ENCODE measurements at regions not wholly inside any gene's neighbourhood (a gene's known extent, or its start where the extent isn't known, plus 50 kb on each side); places are given as distances from the start of the nearest gene placed in this dataset.

- Histone ChIP-seq H3K9me2 (replicated peaks; ENCODE audit: insufficient read depth, low read length) (no peaks in the 10 kb centered on the region), H3K4me2 (ENCODE audit: low read depth, low read length) (no peak overlapping the region), H3K4me1 (ENCODE audit: low read length) (no peaks in the 10 kb centered on the region), H3K9me3 (replicated peaks; ENCODE audit: insufficient read depth, low read length) (no peaks in the 10 kb centered on the region), H3K79me2 (ENCODE audit: low read length) (no peaks in the 10 kb centered on the region), H4K20me1 (ENCODE audit: insufficient read depth, low read length) (no peaks in the 10 kb centered on the region), H3K27ac (ENCODE audit: low read length) (no peak overlapping the region), H3K9ac (ENCODE audit: low read length) (no peak overlapping the region), H3K4me3 (ENCODE audit: low read length) (no peak overlapping the region), H3F3A (ENCODE audit: insufficient read depth, low read length) (no peaks in the 10 kb centered on the region), H3K36me3 (replicated peaks; ENCODE audit: insufficient read depth, low read length) (no peaks in the 10 kb centered on the region), H2AFZ (ENCODE audit: low read length) (no peak overlapping the region), H3K27me3 (replicated peaks; ENCODE audit: insufficient read depth, low read length) (no peaks in the 10 kb centered on the region)
- DNase-seq = no peak
- TF ChIP-seq EZH2 (optimal IDR thresholded peaks at IDR 0.05; ENCODE audit: low read depth, low read length) = no peak
- TF ChIP-seq EZH2phosphoT487 (IDR thresholded peaks at IDR 0.05; ENCODE audit: low read length) = no peak
- TF ChIP-seq CTCF (IDR thresholded peaks at IDR 0.05; ENCODE audit: low read length) = no peak
Observed at GRCh38 chr2:67169417-67170140, 227.6 kb upstream of the ETAA1 start.

- no peak for DNase-seq
- Histone ChIP-seq H3K9ac (ENCODE audit: low read length) (no peak overlapping the region), H4K20me1 (ENCODE audit: insufficient read depth, low read length) (no peaks in the 10 kb centered on the region), H3F3A (ENCODE audit: insufficient read depth, low read length) (no peaks in the 10 kb centered on the region), H3K9me3 (replicated peaks; ENCODE audit: insufficient read depth, low read length) (no peaks in the 10 kb centered on the region), H3K9me2 (replicated peaks; ENCODE audit: insufficient read depth, low read length) (no peaks in the 10 kb centered on the region), H2AFZ (ENCODE audit: low read length) (no peak overlapping the region), H3K4me2 (ENCODE audit: low read depth, low read length) (no peak overlapping the region), H3K36me3 (replicated peaks; ENCODE audit: insufficient read depth, low read length) (no peaks in the 10 kb centered on the region), H3K4me1 (ENCODE audit: low read length) (no peaks in the 10 kb centered on the region), H3K4me3 (ENCODE audit: low read length) (no peak overlapping the region), H3K79me2 (ENCODE audit: low read length) (no peaks in the 10 kb centered on the region), H3K27ac (ENCODE audit: low read length) (no peak overlapping the region), H3K27me3 (replicated peaks; ENCODE audit: insufficient read depth, low read length) (no peaks in the 10 kb centered on the region)
- TF ChIP-seq CTCF (IDR thresholded peaks at IDR 0.05; ENCODE audit: low read length) (no peak), EZH2phosphoT487 (IDR thresholded peaks at IDR 0.05; ENCODE audit: low read length) (no peak), EZH2 (optimal IDR thresholded peaks at IDR 0.05; ENCODE audit: low read depth, low read length) (no peak)
Observed at GRCh38 chr2:67179526-67179925, 217.6 kb upstream of the ETAA1 start.

GRCh38 chr2:67180841-67181240 is 216.3 kb upstream of the ETAA1 start:
- TF ChIP-seq EZH2 (optimal IDR thresholded peaks at IDR 0.05; ENCODE audit: low read depth, low read length) (no peak), CTCF (IDR thresholded peaks at IDR 0.05; ENCODE audit: low read length) (no peak), EZH2phosphoT487 (IDR thresholded peaks at IDR 0.05; ENCODE audit: low read length) (no peak)
- no peak for DNase-seq
- no peaks in the 10 kb centered on the region for H3K4me1 ChIP-seq (ENCODE audit: low read length)
- no peak overlapping the region for H3K9ac ChIP-seq (ENCODE audit: low read length)
- H3F3A ChIP-seq (ENCODE audit: insufficient read depth, low read length) = no peaks in the 10 kb centered on the region
- H3K4me2 ChIP-seq (ENCODE audit: low read depth, low read length) = no peak overlapping the region
- H2AFZ ChIP-seq (ENCODE audit: low read length) = no peak overlapping the region
- H3K36me3 ChIP-seq (replicated peaks; ENCODE audit: insufficient read depth, low read length) = no peaks in the 10 kb centered on the region
- H3K27me3 ChIP-seq (replicated peaks; ENCODE audit: insufficient read depth, low read length) = no peaks in the 10 kb centered on the region
- no peaks in the 10 kb centered on the region for H3K9me3 ChIP-seq (replicated peaks; ENCODE audit: insufficient read depth, low read length)
- no peak overlapping the region for H3K27ac ChIP-seq (ENCODE audit: low read length)
- no peak overlapping the region for H3K4me3 ChIP-seq (ENCODE audit: low read length)
- H3K9me2 ChIP-seq (replicated peaks; ENCODE audit: insufficient read depth, low read length) = no peaks in the 10 kb centered on the region
- H4K20me1 ChIP-seq (ENCODE audit: insufficient read depth, low read length) = no peaks in the 10 kb centered on the region
- no peaks in the 10 kb centered on the region for H3K79me2 ChIP-seq (ENCODE audit: low read length)

Measured in MM.1S (cell line).